OCI-LY7 (cell line): ENCODE measurements at regions not wholly inside any gene's neighbourhood (a gene's known extent, or its start where the extent isn't known, plus 50 kb on each side); places are given as distances from the start of the nearest gene placed in this dataset.

ENCODE experiments used
- BruUV-seq: library from RNA; stranded (reverse); fragments of 400-500 nt; replicated peaks from 2 replicates; lab custom pipeline; 2021; lab: Mats Ljungman, UMichigan
- CTCF ChIA-PET: fragments of 300-600 bp; sonication (Branson Sonifier 250); formaldehyde crosslinking; loops from one replicate; lab custom pipeline; 2022; ENCODE audit warnings: antibody characterized with exemption; ENCODE audit not compliant: unreplicated experiment; lab: Charles Lee
- POLR2A ChIA-PET: fragments of 300-600 bp; sonication (Branson Sonifier 250); formaldehyde crosslinking; loops from one replicate; lab custom pipeline; 2022; ENCODE audit warnings: antibody characterized with exemption; lab: Charles Lee
- DNase-seq: peaks from one replicate; pipeline ENCODE4 v3.0.0-alpha.2; 2015; ENCODE audit warnings: low spot score
- H2AFZ ChIP-seq: fragments of 200-600 bp; sonication (generic), shearing (Covaris generic); 2 replicates; pipeline ENCODE4 v1.6.1; 2014; ENCODE audit warnings: mild to moderate bottlenecking, antibody characterized with exemption, low read length, moderate library complexity
- H3K27ac ChIP-seq: fragments of 200-600 bp; sonication (generic); 2 replicates; pipeline ENCODE4 v1.5.1; 2014; ENCODE audit warnings: mixed run types, low read depth, mild to moderate bottlenecking, moderate library complexity, low read length, inconsistent platforms; ENCODE audit not compliant: poor library complexity, severe bottlenecking
- H3K36me3 ChIP-seq: fragments of 200-600 bp; sonication (generic); 2 replicates; pipeline ENCODE4 v1.6.1; 2014; ENCODE audit warnings: mild to moderate bottlenecking, antibody characterized with exemption, low read length, moderate library complexity, mixed read lengths; ENCODE audit not compliant: insufficient read depth
- H3K4me1 ChIP-seq: fragments of 200-600 bp; sonication (generic); 2 replicates; pipeline ENCODE4 v1.5.1; 2014; ENCODE audit warnings: mild to moderate bottlenecking, low read length; ENCODE audit not compliant: insufficient read depth, poor library complexity, severe bottlenecking
- H3K4me2 ChIP-seq: fragments of 200-600 bp; sonication (generic); 2 replicates; pipeline ENCODE4 v1.6.1; 2014; ENCODE audit warnings: mild to moderate bottlenecking, low read length
- H3K4me3 ChIP-seq: fragments of 200-600 bp; sonication (generic); 2 replicates; pipeline ENCODE4 v1.5.1; 2014; ENCODE audit warnings: mild to moderate bottlenecking, low read depth, low read length; ENCODE audit not compliant: poor library complexity, severe bottlenecking
- H3K79me2 ChIP-seq: fragments of 200-600 bp; sonication (generic); 2 replicates; pipeline ENCODE4 v1.6.1; 2016; ENCODE audit warnings: low read depth, mild to moderate bottlenecking, low read length, moderate library complexity, mixed read lengths; ENCODE audit not compliant: insufficient read depth
- H3K9me2 ChIP-seq: fragments of 200-600 bp; sonication (generic); 2 replicates; pipeline ENCODE4 v1.6.1; 2016; ENCODE audit warnings: mild to moderate bottlenecking, low read length, mixed read lengths; ENCODE audit not compliant: insufficient read depth
- H3K9me3 ChIP-seq: fragments of 200-600 bp; sonication (generic); 2 replicates; pipeline ENCODE4 v1.6.1; 2014; ENCODE audit warnings: mild to moderate bottlenecking, mixed run types, low read length, mixed read lengths
- H4K20me1 ChIP-seq: fragments of 200-600 bp; sonication (generic); 2 replicates; pipeline ENCODE4 v1.6.1; 2014; ENCODE audit warnings: mild to moderate bottlenecking, antibody characterized with exemption, low read length, moderate library complexity, mixed read lengths; ENCODE audit not compliant: insufficient read depth
- CTCF ChIP-seq: fragments of 200-600 bp; sonication (generic); conservative IDR thresholded peaks from 2 replicates; pipeline ENCODE4 v1.5.1; 2014; ENCODE audit warnings: mild to moderate bottlenecking, antibody characterized with exemption, low read length, moderate library complexity, mixed read lengths
- EZH2phosphoT487 ChIP-seq: fragments of 200-600 bp; sonication (generic); IDR thresholded peaks from 2 replicates; pipeline ENCODE4 v1.6.1; 2018; ENCODE audit warnings: low read depth, borderline replicate concordance, mild to moderate bottlenecking, mixed run types, antibody characterized with exemption, low read length, moderate library complexity, mixed read lengths
- intact Hi-C: fragments of 100-400 bp; cut with micrococcal nuclease; formaldehyde crosslinking; loops from one replicate; pipeline ENCODE4 v1.10.0; 2022; ENCODE audit not compliant: unreplicated experiment

- TF ChIP-seq CTCF (no peak), EZH2phosphoT487 (no peak)
- DNase-seq: no peak
- Histone ChIP-seq H4K20me1 (no peaks in the 10 kb centered on the region), H2AFZ (no peak overlapping the region), H3K9me3 (no peaks in the 10 kb centered on the region), H3K36me3 (no peaks in the 10 kb centered on the region), H3K27ac (no peak overlapping the region), H3K4me2 (no peak overlapping the region), H3K4me1 (no peaks in the 10 kb centered on the region), H3K79me2 (no peaks in the 10 kb centered on the region), H3K4me3 (no peak overlapping the region), H3K9me2 (no peaks in the 10 kb centered on the region)
- BruUV-seq: no TSS peak
- ChIA-PET POLR2A (no interaction called here), CTCF (no interaction called here)
- intact Hi-C loops: no loop called here
These were observed 302.9 kb upstream of the MAF start for GRCh38 chr16:79903471-79903870.

- no TSS peak for BruUV-seq
- Histone ChIP-seq H4K20me1 (no peaks in the 10 kb centered on the region), H3K4me3 (no peak overlapping the region), H3K4me2 (no peak overlapping the region), H3K36me3 (no peaks in the 10 kb centered on the region), H2AFZ (no peak overlapping the region), H3K9me2 (no peaks in the 10 kb centered on the region), H3K9me3 (no peaks in the 10 kb centered on the region), H3K27ac (no peak overlapping the region), H3K4me1 (no peaks in the 10 kb centered on the region), H3K79me2 (no peaks in the 10 kb centered on the region)
- POLR2A ChIA-PET: no interaction called here
- intact Hi-C loops: no loop called here
- TF ChIP-seq CTCF (no peak), EZH2phosphoT487 (no peak)
- no peak for DNase-seq
- CTCF ChIA-PET: no interaction called here
These were observed 301.8 kb upstream of the MAF start for GRCh38 chr16:79902351-79902750.

GRCh38 chr16:79901522-79901921, 301.0 kb upstream of the MAF start:
- DNase-seq: no peak
- TF ChIP-seq EZH2phosphoT487 (no peak), CTCF (no peak)
- intact Hi-C loops: no loop called here
- Histone ChIP-seq H3K4me2 (no peak overlapping the region), H3K27ac (no peak overlapping the region), H2AFZ (no peak overlapping the region), H3K9me2 (no peaks in the 10 kb centered on the region), H4K20me1 (no peaks in the 10 kb centered on the region), H3K4me3 (no peak overlapping the region), H3K79me2 (no peaks in the 10 kb centered on the region), H3K36me3 (no peaks in the 10 kb centered on the region), H3K9me3 (no peaks in the 10 kb centered on the region), H3K4me1 (no peaks in the 10 kb centered on the region)
- ChIA-PET POLR2A (no interaction called here), CTCF (no interaction called here)
- BruUV-seq: no TSS peak
